Glutamatergic neuron (in vitro differentiated cells): ENCODE measurements at regions not wholly inside any gene's neighbourhood (a gene's known extent, or its start where the extent isn't known, plus 50 kb on each side); places are given as distances from the start of the nearest gene placed in this dataset.

Experiments
- DNase-seq: peaks from one replicate; pipeline ENCODE4 v3.0.0; 2022
- H3K27ac Mint-ChIP-seq: one replicate; pipeline ENCODE4 v1.8.0; 2020; ENCODE audit warnings: mild to moderate bottlenecking, mixed read lengths, inconsistent platforms; ENCODE audit not compliant: unreplicated experiment
- H3K27me3 Mint-ChIP-seq: one replicate; pipeline ENCODE4 v1.8.0; 2020; ENCODE audit warnings: mild to moderate bottlenecking, moderate library complexity, mixed read lengths, inconsistent platforms; ENCODE audit not compliant: unreplicated experiment
- H3K36me3 Mint-ChIP-seq: one replicate; pipeline ENCODE4 v1.8.0; 2020; ENCODE audit warnings: mild to moderate bottlenecking, mixed read lengths, inconsistent platforms; ENCODE audit not compliant: unreplicated experiment
- H3K4me1 Mint-ChIP-seq: one replicate; pipeline ENCODE4 v1.8.0; 2020; ENCODE audit warnings: mild to moderate bottlenecking, low read depth, mixed read lengths, inconsistent platforms; ENCODE audit not compliant: unreplicated experiment
- H3K4me3 Mint-ChIP-seq: one replicate; pipeline ENCODE4 v1.8.0; 2020; ENCODE audit warnings: mild to moderate bottlenecking, mixed read lengths, inconsistent platforms; ENCODE audit not compliant: unreplicated experiment
- H3K9me3 Mint-ChIP-seq: one replicate; pipeline ENCODE4 v1.8.0; 2020; ENCODE audit warnings: mild to moderate bottlenecking, moderate library complexity, mixed read lengths, inconsistent platforms; ENCODE audit not compliant: unreplicated experiment
- TF ChIP-seq, protein P1 (sequence below): fragments of 200-600 bp; sonication (generic); IDR thresholded peaks from one replicate; pipeline ENCODE4 v1.5.0; 2021; ENCODE audit not compliant: partially characterized antibody, unreplicated experiment

DNA sequence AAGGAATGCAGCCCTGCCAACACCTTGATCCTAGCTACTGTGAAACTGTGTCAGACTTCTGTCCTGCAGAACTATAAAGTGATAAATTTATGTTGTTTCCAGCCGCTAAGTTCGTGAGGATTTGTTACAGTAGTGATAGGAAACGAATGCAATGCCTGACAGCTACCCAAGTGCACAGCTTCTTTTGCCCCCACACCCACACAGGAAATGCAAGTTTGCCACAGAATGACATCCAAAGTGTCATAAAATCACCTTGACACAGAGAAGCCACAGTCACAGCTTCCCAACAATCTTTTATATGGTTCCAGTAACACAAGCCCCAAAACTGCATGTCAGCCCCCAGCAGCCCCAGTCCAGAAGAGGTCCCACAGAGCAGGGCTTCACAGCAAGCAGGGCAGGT lies 216.9 kb upstream of the S100G start:
- no peaks in the 10 kb centered on the region for H3K27me3 Mint-ChIP-seq
- H3K9me3 Mint-ChIP-seq: no peaks in the 10 kb centered on the region
- TF ChIP-seq, protein P1, sequence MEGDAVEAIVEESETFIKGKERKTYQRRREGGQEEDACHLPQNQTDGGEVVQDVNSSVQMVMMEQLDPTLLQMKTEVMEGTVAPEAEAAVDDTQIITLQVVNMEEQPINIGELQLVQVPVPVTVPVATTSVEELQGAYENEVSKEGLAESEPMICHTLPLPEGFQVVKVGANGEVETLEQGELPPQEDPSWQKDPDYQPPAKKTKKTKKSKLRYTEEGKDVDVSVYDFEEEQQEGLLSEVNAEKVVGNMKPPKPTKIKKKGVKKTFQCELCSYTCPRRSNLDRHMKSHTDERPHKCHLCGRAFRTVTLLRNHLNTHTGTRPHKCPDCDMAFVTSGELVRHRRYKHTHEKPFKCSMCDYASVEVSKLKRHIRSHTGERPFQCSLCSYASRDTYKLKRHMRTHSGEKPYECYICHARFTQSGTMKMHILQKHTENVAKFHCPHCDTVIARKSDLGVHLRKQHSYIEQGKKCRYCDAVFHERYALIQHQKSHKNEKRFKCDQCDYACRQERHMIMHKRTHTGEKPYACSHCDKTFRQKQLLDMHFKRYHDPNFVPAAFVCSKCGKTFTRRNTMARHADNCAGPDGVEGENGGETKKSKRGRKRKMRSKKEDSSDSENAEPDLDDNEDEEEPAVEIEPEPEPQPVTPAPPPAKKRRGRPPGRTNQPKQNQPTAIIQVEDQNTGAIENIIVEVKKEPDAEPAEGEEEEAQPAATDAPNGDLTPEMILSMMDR: no peak
- DNase-seq: no peak
- no peak overlapping the region for H3K4me3 Mint-ChIP-seq
- H3K36me3 Mint-ChIP-seq: no peaks in the 10 kb centered on the region
- no peak overlapping the region for H3K27ac Mint-ChIP-seq
- no peaks in the 10 kb centered on the region for H3K4me1 Mint-ChIP-seq

DNA sequence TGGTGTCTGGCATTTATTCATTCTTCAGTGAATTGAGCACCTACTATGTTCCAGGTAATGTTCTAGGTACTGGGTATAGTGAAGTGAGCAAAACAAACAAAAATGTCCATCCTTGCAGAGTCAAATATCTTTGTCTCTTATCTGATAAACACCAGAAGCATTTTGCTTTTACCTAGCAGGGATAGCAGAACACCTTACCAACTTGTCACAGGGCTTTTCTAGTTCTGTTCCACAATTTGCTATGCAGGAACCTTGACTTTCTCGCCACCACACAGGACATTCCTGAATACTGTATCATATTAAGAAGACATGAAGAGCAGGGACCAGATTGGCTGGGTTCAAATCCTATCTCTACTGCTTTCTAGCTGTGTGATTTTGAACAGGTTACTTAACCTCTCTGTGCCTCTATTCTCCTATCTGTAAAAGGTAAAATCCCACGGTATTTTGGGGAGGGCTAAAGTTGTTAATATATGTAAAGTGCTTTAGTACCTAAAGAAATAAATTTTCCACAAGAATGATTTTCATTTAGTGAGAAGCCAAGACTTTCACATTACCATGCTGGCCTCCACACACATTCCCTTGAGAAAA lies 214.5 kb upstream of the S100G start:
- Mint-ChIP-seq H3K27ac (no peak overlapping the region), H3K4me3 (no peak overlapping the region), H3K27me3 (no peaks in the 10 kb centered on the region), H3K36me3 (no peaks in the 10 kb centered on the region), H3K4me1 (no peaks in the 10 kb centered on the region), H3K9me3 (no peaks in the 10 kb centered on the region)
- TF ChIP-seq, protein P1: no peak
- no peak for DNase-seq

DNA sequence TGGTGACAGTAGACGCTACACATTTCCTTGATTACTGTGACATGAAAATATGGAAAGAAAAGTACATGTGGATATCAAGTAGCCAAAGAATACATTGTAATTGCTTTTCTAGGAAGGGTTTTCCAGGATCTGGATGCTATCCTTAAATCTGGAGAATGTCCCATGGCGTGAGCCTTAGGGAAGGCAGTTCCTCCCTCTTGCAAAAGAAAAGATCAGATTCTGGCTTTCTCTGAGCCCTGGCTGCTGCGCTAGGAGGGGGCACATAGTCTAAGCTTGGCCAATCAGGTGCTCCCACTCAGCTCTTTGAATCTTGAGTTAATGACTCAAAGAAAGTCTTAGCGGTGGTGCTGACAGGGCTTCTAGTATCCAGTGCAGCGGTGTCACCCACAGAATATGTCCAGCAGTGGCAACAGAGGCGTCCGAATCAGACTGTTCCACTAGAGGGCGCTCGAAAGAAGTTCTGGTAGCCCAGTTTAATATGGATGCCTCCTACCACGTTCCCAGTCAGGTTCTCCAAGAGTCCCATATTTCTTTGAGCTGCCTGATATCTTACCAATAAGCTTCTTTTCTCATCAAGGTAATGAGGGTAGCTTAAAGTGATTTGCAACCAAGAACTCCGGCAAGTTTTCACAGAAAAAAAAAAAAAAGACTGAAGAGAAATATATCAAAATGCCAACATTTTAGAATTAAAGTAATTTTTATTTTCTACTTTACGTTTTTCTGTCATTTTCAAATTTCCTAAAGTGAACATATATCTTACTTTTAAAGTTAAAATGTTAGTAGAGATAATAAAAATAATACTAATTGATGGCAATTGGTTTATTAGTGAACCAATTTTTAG lies 213.4 kb upstream of the S100G start:
- no peaks in the 10 kb centered on the region for H3K9me3 Mint-ChIP-seq
- TF ChIP-seq, protein P1: peak; percentile 68
- H3K27ac Mint-ChIP-seq: no peak overlapping the region
- no peaks in the 10 kb centered on the region for H3K27me3 Mint-ChIP-seq
- H3K4me3 Mint-ChIP-seq: no peak overlapping the region
- no peaks in the 10 kb centered on the region for H3K4me1 Mint-ChIP-seq
- peak; percentile 75 for DNase-seq
- H3K36me3 Mint-ChIP-seq: no peaks in the 10 kb centered on the region

DNA sequence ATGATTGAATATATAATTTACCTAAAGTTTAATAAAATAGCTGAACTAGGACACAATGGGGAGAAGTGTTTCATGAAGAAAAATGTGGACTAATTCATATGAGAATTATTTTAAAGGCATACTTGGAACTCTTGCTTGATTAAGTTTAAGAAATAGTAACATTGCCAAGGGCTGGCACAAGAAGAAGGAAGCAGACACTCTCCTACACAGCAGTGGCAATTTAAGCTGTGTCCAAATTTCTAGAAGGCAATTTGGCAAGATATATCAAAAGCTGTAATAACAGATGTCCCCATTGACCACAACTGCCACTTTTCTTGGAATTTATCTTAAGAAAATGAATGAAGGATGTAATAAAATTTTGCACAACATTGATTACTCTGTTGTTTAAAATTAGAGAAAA lies 209.5 kb upstream of the S100G start:
- Mint-ChIP-seq H3K27me3 (no peaks in the 10 kb centered on the region), H3K9me3 (no peaks in the 10 kb centered on the region), H3K4me3 (no peak overlapping the region), H3K4me1 (peaks cover 1% of the 10 kb centered on the region), H3K36me3 (no peaks in the 10 kb centered on the region), H3K27ac (no peak overlapping the region)
- TF ChIP-seq, protein P1: no peak
- no peak for DNase-seq

DNA sequence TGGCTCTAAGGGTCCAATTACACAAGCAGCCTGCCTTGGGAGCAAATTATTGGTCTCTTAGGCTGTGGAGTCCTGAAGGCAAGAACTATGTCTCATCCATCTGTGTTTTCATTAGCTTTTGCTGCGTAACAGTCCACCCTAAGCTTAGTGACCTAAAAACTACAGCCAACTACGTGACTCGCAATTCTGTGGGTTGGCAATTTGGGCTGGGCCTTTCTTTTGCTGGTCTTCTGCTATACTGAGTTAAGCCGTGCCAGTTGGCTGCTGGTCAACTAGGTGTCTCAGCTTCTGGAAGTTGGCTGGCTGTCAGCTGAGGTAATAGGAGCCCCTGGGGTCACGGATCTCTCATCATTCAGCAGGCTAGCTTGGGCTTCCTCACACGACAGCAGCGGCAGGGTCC lies 205.6 kb upstream of the S100G start:
- no peaks in the 10 kb centered on the region for H3K9me3 Mint-ChIP-seq
- peak; percentile 24 for DNase-seq
- H3K4me3 Mint-ChIP-seq: no peak overlapping the region
- H3K27me3 Mint-ChIP-seq: no peaks in the 10 kb centered on the region
- TF ChIP-seq, protein P1: no peak
- no peaks in the 10 kb centered on the region for H3K36me3 Mint-ChIP-seq
- H3K4me1 Mint-ChIP-seq: peaks cover 1% of the 10 kb centered on the region
- no peak overlapping the region for H3K27ac Mint-ChIP-seq
